IPS-18a (cell line): ENCODE measurements at regions not wholly inside any gene's neighbourhood (a gene's known extent, or its start where the extent isn't known, plus 50 kb on each side); places are given as distances from the start of the nearest gene placed in this dataset.

Source experiments
- H3K27ac ChIP-seq: one replicate; pipeline ENCODE4 v1.5.1; 2013; ENCODE audit warnings: low read length
- H3K27me3 ChIP-seq: one replicate; pipeline ENCODE4 v1.6.1; 2013; ENCODE audit warnings: mild to moderate bottlenecking, low read length; ENCODE audit not compliant: control insufficient read depth, insufficient read depth
- H3K36me3 ChIP-seq: one replicate; pipeline ENCODE4 v1.6.1; 2013; ENCODE audit warnings: low read depth, low read length; ENCODE audit not compliant: control insufficient read depth
- H3K4me1 ChIP-seq: one replicate; pipeline ENCODE4 v1.6.1; 2013; ENCODE audit warnings: low read depth, low read length; ENCODE audit not compliant: control insufficient read depth
- H3K4me3 ChIP-seq: one replicate; pipeline ENCODE4 v1.5.1; 2013; ENCODE audit warnings: low read length
- H3K9ac ChIP-seq: one replicate; pipeline ENCODE4 v1.6.1; 2013; ENCODE audit warnings: mild to moderate bottlenecking, low read length, moderate library complexity
- H3K9me3 ChIP-seq: one replicate; pipeline ENCODE4 v1.6.1; 2013; ENCODE audit warnings: low read depth, low read length; ENCODE audit not compliant: control insufficient read depth

- H3K27ac ChIP-seq: no peak overlapping the region
- H3K4me3 ChIP-seq: no peak overlapping the region
- H3K4me1 ChIP-seq: peaks cover 14% of the 10 kb centered on the region
- H3K9me3 ChIP-seq: no peaks in the 10 kb centered on the region
- H3K36me3 ChIP-seq: no peaks in the 10 kb centered on the region
- no peak overlapping the region for H3K9ac ChIP-seq
- H3K27me3 ChIP-seq: no peaks in the 10 kb centered on the region
These were observed 269.8 kb downstream of the CDC5L start for GRCh38 chr6:44657206-44657819.

GRCh38 chr6:44658571-44658970 is 271.1 kb downstream of the CDC5L start:
- Histone ChIP-seq H3K36me3 (no peaks in the 10 kb centered on the region), H3K9ac (no peak overlapping the region), H3K27ac (no peak overlapping the region), H3K27me3 (no peaks in the 10 kb centered on the region), H3K9me3 (no peaks in the 10 kb centered on the region), H3K4me3 (no peak overlapping the region), H3K4me1 (peaks cover 27% of the 10 kb centered on the region)

GRCh38 chr6:44659726-44660125 is 272.2 kb downstream of the CDC5L start:
- H3K27me3 ChIP-seq: no peaks in the 10 kb centered on the region
- H3K9me3 ChIP-seq: no peaks in the 10 kb centered on the region
- no peak overlapping the region for H3K27ac ChIP-seq
- H3K4me3 ChIP-seq: no peak overlapping the region
- H3K9ac ChIP-seq: no peak overlapping the region
- H3K4me1 ChIP-seq: peaks cover 38% of the 10 kb centered on the region
- H3K36me3 ChIP-seq: no peaks in the 10 kb centered on the region

- Histone ChIP-seq H3K9me3 (no peaks in the 10 kb centered on the region), H3K36me3 (no peaks in the 10 kb centered on the region), H3K27me3 (no peaks in the 10 kb centered on the region), H3K4me1 (peaks cover 41% of the 10 kb centered on the region), H3K4me3 (no peak overlapping the region), H3K9ac (no peak overlapping the region), H3K27ac (no peak overlapping the region)
These were observed 273.2 kb downstream of the CDC5L start for GRCh38 chr6:44660561-44661220.

GRCh38 chr6:44661221-44662008 is 273.9 kb downstream of the CDC5L start:
- Histone ChIP-seq H3K4me3 (no peak overlapping the region), H3K27me3 (no peaks in the 10 kb centered on the region), H3K9ac (no peak overlapping the region), H3K36me3 (no peaks in the 10 kb centered on the region), H3K4me1 (peaks cover 42% of the 10 kb centered on the region), H3K9me3 (no peaks in the 10 kb centered on the region), H3K27ac (no peak overlapping the region)

- H3K4me3 ChIP-seq: peak overlapping the region; percentile 16
These were observed 275.1 kb downstream of the CDC5L start for GRCh38 chr6:44662461-44663121.

GRCh38 chr6:44663860-44664634 is 276.5 kb downstream of the CDC5L start:
- Histone ChIP-seq H3K4me3 (no peak overlapping the region), H3K27ac (no peak overlapping the region), H3K36me3 (no peaks in the 10 kb centered on the region), H3K4me1 (peaks cover 59% of the 10 kb centered on the region), H3K27me3 (no peaks in the 10 kb centered on the region), H3K9me3 (no peaks in the 10 kb centered on the region), H3K9ac (no peak overlapping the region)

More at GRCh38 chr6:44662461-44663121, 275.1 kb downstream of the CDC5L start:
- no peaks in the 10 kb centered on the region for H3K9me3 ChIP-seq
- H3K36me3 ChIP-seq: no peaks in the 10 kb centered on the region
- H3K27ac ChIP-seq: peak overlapping the region; percentile 38
- no peaks in the 10 kb centered on the region for H3K27me3 ChIP-seq
- no peak overlapping the region for H3K9ac ChIP-seq
- H3K4me1 ChIP-seq: peaks cover 53% of the 10 kb centered on the region

- Histone ChIP-seq H3K9ac (no peak overlapping the region), H3K36me3 (no peaks in the 10 kb centered on the region), H3K27me3 (no peaks in the 10 kb centered on the region), H3K9me3 (no peaks in the 10 kb centered on the region), H3K27ac (no peak overlapping the region), H3K4me1 (peaks cover 59% of the 10 kb centered on the region), H3K4me3 (no peak overlapping the region)
These were observed 277.2 kb downstream of the CDC5L start for GRCh38 chr6:44664716-44665115.

GRCh38 chr6:44665143-44665542 is 277.6 kb downstream of the CDC5L start:
- Histone ChIP-seq H3K27me3 (no peaks in the 10 kb centered on the region), H3K9ac (no peak overlapping the region), H3K27ac (no peak overlapping the region), H3K9me3 (no peaks in the 10 kb centered on the region), H3K4me3 (no peak overlapping the region), H3K4me1 (peaks cover 59% of the 10 kb centered on the region), H3K36me3 (no peaks in the 10 kb centered on the region)

GRCh38 chr6:44665683-44666082 is 278.2 kb downstream of the CDC5L start:
- Histone ChIP-seq H3K9ac (no peak overlapping the region), H3K27ac (no peak overlapping the region), H3K4me1 (peaks cover 59% of the 10 kb centered on the region), H3K4me3 (no peak overlapping the region), H3K36me3 (no peaks in the 10 kb centered on the region), H3K9me3 (no peaks in the 10 kb centered on the region), H3K27me3 (no peaks in the 10 kb centered on the region)

GRCh38 chr6:44666324-44666723 is 278.8 kb downstream of the CDC5L start:
- Histone ChIP-seq H3K4me3 (no peak overlapping the region), H3K27ac (no peak overlapping the region), H3K9ac (no peak overlapping the region), H3K9me3 (no peaks in the 10 kb centered on the region), H3K4me1 (peaks cover 59% of the 10 kb centered on the region), H3K36me3 (no peaks in the 10 kb centered on the region), H3K27me3 (no peaks in the 10 kb centered on the region)
